Fibroblast of skin of back (primary cell): ENCODE measurements at regions not wholly inside any gene's neighbourhood (a gene's known extent, or its start where the extent isn't known, plus 50 kb on each side); places are given as distances from the start of the nearest gene placed in this dataset.

Source experiments
- DNase-seq: peaks from one replicate; pipeline ENCODE4 v3.0.0-alpha.2; 2013

DNA sequence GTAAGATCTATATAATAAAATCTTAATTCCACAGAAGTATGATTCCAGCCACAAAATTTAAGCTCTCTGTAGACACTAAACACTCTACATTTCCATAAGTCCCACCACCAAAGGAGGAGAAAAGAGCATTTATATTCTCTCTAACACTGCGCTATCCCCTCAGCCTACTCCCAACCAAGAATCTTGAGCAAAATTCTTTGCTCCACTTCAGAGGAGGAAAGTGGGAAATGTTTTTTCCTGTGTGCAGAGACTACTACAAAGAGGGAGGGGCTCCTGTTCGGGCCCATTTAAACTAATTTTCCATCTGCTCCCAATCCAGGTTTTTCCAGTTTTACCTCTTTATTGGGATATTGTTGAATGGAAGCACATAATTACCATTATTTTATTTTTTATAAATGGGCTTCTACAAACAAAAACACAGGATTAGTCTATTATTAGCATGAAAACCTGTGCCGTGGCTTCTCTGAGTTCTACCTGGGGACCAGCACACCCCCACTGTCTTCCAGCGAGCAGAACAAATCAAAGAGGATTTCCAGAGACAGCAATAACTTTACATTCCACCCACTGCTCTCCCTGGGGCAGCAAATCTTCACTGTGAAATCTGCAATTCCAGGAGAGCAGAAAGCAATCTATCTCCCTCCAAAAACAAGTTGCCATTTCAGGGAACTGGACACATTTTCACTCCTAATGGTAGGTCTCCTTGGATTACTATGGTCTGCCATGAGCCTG is 174.0 kb downstream of the DAD1 start:
- DNase-seq: no peak

DNA sequence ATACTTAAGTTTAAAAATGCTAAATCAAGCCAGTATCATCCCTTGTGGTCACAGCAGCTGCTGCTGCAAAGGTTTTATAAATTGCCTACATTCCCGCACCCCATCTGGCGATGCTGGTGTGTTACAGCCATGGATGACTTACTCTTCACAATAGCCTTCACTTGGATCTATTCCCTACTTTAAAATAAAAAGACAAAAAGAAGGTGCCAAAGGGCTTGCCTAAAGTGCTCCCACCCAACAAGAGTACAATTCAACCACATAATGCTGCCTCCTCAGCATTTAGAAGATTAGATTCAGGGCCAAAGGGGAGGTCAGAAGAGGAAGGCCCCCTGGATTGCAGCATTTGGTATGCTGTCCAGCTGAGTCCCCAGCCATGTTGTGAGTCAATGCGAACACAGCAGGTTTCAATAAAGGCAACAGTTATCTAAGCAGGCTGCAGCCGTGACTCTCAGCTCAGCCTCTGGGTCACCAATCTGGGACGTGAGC is 176.1 kb downstream of the DAD1 start:
- peak; percentile 63 for DNase-seq

DNA sequence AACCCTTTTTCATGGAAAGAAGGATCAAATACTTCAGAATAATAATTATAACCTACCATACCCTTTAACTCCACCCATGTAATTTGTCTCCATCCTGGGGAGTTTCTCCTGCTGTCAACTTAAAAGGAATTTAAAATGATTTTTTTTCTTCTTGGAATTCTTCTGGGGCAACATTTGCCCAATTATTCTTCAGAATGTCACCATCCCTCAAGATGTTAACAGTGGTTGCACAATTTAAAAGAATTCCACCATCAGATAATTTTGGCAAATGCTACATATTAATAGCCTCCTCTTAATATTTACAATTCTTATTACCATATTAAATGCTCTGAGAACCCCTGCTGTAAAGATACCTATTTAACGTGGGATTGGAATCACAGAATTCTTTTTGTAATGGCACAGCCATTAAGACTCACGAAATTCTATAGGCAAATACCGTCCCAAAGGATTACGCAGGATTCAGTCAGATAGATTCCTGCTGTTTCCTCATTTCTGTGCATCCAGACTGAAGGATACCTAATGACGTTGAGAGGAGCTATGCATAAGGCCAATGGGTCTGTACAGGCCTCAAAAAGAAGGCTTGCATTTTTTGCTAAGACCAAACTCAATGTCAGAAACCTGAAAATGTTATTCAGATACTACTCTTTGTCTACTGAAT is 177.5 kb downstream of the DAD1 start:
- DNase-seq: no peak

DNA sequence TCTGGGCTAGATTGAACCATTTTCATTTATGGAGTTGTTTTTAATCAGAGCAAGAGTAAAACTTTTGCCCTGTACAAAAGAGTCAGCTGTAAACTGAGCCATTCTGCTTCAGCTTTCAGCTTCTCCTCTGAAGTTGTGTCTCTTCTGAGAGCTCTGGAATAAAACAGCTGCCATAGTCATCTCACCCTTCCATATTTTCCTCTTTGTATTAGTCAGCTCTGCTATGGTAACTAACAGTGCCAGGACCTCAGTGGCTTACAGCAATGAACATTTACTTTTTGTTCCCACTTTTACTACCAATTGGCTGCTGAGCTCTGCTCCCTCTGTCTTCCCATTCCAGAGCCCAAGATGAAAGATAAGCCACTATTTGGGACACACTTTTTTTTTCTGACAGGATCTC is 178.5 kb downstream of the DAD1 start:
- no peak for DNase-seq

DNA sequence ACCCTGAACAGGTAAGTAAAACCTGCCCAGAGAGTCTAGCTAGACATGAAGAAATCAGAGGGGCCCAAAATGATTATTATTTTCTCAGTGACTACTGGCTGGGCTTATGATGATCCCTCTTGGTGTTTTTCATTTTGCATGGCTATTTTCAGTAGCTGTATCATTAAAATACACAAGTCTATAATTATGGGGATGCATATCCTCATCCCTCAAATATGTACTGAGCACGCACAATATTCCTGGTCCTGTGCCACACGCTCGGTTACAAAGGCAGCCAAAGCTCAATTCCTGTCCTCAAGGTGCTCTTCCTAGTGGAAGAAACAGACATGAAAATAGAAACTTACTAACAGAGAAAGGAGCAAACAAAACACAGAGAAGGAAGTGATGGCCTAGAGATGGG is 180.0 kb downstream of the DAD1 start:
- DNase-seq: no peak

DNA sequence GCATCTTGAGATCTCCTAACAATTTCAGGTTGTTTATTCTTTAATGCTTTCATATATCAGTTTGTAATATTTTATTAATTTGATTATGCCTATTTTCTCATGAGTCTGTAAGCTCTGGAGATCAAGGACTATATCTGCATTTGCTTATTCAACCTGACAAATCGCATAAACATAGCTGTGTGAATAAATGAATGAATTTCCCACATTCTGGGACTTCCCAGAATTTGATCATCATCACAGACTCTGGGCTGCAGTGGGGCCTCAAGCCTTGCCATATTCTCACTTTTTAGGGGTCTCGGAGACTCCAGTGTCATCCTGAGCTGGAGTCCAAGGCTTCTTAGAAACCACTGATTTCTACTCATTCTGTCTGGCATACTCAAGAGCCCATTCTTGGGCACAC is 180.5 kb downstream of the DAD1 start:
- DNase-seq: no peak

DNA sequence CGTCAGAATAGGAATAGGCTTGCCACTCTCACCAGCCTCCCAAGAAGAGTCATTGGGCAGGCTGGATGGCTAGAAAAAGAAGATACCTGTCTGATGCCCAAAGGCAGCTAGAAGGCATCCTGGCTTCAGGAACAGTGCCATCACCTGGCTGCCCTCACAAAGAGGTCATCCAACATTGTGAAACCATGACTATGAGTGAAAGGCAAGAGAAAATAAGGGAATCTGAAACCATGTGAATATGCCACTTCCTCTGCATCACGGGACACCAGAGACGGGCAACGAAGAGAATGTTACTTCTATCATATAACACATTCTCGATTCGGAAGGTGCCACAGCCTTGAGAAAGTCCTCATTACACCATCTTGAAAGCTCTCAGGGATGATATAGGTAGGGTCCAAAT is 182.0 kb downstream of the DAD1 start:
- DNase-seq: no peak

DNA sequence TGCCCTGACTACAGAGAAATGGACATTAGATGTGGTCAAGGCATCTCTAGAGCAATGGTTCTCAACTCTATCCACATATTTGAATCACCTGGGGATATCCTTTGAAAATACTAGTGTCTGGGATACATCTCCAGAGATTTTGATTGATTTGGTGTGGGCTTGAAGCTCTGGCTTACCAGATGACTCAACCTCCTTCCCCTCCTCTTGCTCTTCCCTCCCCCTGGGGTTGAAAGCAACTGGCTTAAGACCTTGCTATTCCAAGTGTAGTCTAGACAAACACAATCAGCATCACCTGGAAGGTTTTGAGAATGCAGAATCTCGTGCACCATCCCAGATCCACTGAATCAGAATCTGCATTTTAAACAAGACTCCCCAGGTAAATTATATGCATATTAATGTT is 183.8 kb downstream of the DAD1 start:
- no peak for DNase-seq

DNA sequence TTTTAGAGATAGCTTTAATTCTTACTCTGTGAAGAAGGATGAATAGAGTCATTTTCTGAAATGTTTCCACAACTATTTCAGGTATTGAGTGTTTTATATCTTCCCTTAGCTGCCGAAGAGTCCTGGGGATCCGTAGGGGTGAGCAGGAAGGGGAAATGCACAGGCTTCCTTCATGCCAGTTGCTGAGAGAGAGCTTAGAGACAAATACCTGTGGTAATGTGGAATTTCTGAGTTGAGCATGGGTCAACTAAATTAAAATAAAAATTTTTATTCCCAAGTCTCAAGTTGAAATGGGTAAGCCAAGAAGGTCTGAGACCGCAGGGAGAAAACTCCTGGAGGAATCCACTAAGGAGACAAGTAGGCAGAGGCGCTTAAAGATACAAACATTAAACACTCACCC is 185.7 kb downstream of the DAD1 start:
- peak; percentile 50 for DNase-seq

DNA sequence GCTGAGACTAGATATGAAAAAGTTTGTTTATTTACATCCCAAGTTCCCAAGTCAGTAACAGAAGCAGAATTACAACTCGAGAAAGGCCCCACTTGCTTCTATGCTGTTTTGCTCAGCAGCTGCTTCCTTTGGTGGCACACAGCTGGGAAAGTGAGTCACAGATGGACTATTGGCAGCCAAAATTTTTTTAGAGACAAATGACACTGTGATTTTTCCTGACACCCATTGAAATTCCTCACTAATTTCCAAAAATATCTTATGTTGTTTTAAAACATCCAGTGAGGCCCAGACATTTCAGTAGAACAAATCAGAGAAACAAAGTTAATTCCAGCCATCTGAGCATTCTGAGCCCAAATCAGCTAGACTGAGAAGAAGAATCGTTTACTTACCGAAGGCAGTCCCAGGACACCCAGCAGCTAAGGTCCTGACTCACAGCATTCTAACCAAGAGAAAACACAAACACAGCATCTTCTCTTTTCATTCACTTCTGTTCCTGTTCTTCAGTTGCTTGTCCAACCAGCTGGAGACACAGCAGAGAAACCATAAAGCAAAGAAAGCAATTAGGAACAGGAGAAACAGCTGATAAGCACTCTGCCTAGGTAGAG is 188.3 kb downstream of the DAD1 start:
- peak; percentile 73 for DNase-seq

DNA sequence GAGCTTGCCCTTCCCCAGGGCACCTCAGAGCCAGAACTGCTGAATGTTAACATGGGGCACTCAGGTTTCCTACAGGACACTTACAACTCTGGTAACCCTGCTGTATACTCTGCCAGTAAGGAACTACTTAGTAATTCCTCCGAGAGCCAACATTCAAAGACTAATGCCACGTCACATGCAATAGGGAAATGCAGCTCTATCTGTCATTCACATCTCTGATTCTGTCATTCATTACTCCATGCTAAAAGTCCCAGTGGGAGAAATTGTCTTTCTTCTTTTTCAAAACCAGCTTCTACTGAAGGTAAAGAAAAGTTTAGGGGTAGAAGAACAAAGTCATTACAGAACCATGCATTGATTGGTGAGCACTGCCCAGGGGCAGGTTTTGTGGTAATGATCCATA is 189.2 kb downstream of the DAD1 start:
- DNase-seq: no peak

DNA sequence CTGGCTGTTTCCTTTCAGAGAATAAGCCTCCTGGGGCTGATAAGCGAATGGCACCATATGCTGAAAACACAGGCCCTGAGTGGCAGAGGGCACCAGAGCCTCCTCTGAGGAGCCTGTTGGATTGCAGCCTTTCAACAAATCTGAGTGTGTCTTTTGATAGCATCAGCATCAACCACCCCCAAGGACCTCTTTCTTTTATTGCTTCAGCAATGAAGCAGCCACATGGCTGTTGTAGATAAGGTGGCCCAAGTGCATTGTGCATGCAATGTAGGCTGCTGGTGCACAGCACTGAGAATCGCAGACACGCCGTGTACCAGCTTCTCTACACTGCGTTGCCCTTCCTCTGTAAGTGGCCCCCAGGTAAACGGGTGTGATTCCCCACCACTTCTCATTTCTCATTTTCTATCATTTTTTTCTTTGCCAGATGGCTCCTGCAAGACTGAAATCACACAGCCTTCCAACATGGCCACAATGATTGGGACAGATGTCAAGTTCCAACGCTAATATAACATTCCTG is 191.7 kb downstream of the DAD1 start:
- DNase-seq: no peak

DNA sequence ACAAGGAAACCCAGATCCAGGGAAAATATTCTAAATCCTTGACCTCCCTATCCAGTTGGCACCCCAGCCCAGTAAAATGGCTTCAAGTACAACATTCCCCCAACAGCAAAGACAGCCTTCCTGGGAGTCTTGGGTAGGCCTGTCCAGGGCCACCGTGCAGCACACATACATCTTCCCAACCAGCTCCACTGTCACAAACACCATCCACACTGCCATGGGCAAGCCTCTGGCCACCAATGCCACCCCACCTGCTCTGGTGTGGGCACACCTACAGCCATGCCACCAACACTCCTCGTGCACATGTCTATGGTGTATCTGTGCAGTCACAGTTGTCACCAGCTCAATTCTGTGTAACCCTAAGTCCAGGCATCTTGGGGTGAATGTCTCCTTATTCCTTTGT is 193.2 kb downstream of the DAD1 start:
- no peak for DNase-seq

DNA sequence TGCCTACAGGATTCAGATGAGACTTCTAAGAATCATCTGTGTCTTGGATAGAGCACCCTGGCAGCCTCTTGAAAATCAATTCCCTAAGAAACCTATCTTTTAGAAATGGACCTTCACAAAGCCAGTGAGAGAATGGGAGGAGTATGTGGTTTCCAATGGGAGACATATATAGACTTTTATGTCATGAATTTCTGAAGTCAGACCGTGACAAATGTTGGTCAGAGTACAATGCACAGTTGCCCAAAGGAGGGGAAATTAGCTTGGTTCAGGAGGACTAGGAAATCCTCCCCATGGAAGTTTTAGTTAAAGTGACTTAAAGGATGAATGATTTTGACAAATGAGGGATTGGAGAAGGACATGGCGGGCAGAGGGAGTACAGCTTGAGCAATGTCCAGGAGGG is 194.4 kb downstream of the DAD1 start:
- no peak for DNase-seq

DNA sequence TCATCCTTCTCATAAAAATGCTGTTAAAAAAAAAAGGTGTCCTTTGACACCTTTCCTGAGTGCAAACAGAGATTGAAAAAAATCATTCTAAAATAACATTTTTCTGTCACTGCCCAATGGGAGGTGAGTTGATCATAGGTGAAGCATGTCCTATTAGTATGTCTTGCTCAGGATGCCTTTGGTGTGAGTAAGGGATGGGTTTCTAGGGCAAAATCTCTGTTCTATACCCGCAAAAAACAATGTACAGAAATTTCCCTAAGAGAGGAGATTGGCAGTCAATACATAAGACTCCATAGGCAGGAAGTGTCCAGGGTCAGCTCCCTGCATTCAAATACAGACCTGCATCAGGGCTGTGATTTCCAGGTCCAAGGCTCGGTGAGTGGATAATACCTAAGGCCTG is 195.2 kb downstream of the DAD1 start:
- no peak for DNase-seq

DNA sequence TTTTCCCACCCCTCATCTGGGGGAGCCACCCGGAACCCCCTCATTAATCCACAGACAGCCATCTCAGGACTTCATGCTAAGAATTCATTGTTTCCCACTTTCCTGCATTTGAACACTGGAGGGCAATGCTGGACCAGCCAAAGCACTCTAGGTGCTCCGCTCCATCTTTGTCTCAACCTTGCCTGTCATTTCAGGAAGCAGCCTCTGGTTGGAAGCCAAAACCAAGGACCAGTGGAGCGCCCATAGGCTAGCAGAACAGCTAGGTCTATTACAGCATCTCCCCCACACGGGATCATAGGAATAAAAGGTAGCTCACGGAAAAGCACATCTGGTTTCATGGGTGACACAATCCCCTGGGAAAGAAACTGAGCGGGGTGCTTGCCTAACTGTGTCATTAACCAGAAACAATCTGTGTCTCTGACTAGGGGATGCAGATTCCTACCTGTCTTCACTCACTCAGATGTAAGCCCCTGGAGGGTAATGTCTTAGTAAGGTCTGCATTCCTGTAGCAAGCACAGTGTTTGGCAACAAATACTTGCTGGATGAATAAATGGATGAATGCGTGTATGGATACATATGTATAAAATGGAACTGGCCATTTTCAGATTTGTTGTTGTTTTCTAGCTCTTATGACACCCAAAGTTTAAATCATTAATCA is 197.0 kb downstream of the DAD1 start:
- DNase-seq: peak; percentile 78

DNA sequence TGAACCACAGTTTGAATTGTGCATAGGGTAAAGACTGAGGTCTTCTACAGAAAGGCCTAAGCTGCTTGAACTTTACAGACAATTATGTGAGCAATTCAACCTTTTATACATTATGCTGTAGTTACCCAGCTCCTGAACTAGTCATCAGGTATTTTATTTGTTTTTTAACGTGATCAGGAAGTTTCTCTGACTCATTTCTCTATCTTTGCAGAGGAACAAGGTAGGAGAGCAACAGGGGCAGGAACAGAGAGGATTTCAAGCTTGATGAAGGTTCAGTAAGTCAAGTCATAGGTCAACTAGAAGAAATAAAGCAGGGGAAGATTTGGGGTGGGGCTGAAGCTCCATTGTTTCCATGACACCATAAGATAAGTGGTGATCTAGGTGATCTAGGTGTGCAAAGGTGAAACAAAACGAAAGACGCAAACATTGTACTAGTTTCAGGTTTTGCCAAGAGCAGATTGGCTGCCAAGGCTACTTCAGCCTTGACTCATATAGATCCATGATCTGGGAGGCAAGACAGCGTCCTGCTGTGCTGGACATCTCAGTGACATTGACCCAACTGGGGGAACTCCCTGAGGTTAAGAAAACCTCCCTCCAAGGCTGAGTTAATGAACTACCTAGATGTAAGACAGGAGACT is 198.1 kb downstream of the DAD1 start:
- no peak for DNase-seq

DNA sequence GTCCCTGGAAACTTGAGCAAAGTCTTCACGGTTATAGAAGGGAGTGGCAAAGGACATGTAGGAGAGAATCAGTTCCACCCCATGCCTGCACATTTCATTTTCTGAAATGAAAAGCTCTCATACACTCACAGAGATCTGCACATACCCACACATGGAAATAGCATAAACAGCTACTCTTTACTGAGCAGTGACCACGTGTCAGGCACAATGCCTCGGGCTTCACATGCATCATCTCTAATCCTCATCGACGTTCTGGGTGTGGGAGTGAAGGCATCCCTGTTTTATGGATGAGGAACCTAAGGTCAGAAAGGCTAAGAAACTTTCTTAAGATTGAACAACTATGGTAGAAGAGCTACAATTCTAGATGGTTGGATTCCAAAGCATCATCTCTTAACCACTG is 198.8 kb downstream of the DAD1 start:
- no peak for DNase-seq

DNA sequence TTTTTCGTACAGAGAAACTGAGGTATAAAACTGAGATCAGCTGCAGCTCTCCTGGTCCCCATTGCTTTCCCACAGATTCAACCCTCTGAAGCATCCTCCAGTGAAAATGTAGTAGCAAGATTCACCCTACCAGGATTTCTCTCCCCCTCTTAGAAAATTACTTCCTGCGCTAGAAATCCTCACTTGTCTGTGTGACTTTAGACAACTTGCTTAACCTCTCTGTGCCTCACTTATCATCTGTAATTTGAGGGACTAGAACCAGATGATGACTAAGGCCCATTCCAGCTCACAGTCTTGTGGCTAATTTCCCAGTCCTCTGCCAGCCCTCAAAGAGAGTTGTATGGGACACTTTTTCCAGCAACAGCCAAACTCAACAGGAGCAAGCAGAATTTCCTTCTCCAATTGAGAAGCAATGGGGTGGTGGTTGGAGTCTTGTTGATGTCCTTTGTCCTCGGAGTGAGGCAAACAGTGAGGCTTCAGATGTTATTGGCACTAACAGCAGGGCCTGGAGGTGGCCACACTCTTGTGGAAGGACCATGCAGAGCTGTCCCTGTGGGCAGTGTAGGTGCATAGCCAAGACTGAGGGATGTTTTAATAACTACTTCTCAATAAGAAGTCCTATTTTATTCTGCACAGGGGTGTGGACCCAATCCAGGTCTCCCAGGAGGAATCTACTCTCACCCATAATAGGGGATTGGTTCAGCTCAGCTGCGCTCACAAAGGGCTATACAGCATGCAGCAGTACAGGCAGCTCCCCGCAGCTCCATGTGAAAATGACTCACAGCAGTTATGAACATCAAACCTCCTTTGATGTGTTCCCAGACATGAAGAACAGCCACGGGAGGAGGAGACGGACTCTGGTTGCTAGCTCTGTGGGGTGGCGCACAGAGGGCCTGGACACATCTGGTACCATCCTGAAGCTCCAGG is 200.1 kb downstream of the DAD1 start:
- peak; percentile 77 for DNase-seq

DNA sequence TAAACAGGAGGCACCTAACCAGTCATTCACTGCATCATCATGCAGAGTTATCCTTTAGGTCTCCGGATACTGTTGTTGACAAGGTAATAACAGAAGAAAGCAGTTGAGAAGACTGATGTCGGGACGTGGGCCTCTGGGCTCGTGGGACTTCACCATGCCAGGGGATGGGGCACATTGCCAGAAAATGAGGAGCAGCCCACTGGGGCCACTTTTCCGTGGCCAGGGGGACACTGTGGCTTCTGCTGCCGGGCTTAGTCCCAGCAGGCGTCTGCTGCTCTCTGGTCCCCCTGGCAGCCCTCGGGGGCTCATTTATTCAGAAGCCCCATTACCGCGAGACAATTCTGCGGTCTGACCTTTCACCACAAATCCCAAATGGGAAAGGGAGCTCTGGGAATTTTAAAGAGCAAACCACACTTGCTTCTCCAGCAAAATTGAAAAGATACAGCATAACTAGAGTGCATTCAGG is 201.2 kb downstream of the DAD1 start:
- DNase-seq: peak; percentile 38
